ENCODE measurements at regions not wholly inside any gene's neighbourhood (a gene's known extent, or its start where the extent isn't known, plus 50 kb on each side); places are given as distances from the start of the nearest gene placed in this dataset.
"Not testable (repeated sequence)": the region's sequence is repeated elsewhere in the genome, so short reads cannot be mapped to it uniquely, and the experiment has no call there.

- no peak for DNase-seq (ENCODE audit: low read depth in 2 of 3, low spot score in 1 of 3)
Observed at GRCh38 chr14:83021323-83021722, 1487.7 kb upstream of the SEL1L start.

- DNase-seq (ENCODE audit: low read depth in 2 of 3, low spot score in 1 of 3): no peak
Observed at GRCh38 chr14:83023369-83023768, 1489.7 kb upstream of the SEL1L start.

- no peak for DNase-seq (ENCODE audit: low read depth in 2 of 3, low spot score in 1 of 3)
Observed at GRCh38 chr14:83041224-83041623, 1507.6 kb upstream of the SEL1L start.

- no peak for DNase-seq (ENCODE audit: low read depth in 2 of 3, low spot score in 1 of 3)
Observed at GRCh38 chr14:83042858-83043257, 1509.2 kb upstream of the SEL1L start.

- no peak for DNase-seq (ENCODE audit: low read depth in 2 of 3, low spot score in 1 of 3)
Observed at GRCh38 chr14:83044001-83044400, 1510.3 kb upstream of the SEL1L start.

- no peak for DNase-seq (ENCODE audit: low read depth in 2 of 3, low spot score in 1 of 3)
Observed at GRCh38 chr14:83047059-83047830, 1513.6 kb upstream of the SEL1L start.

GRCh38 chr14:83053022-83053710, 1519.5 kb upstream of the SEL1L start:
- no peak for DNase-seq (ENCODE audit: low read depth in 2 of 3, low spot score in 1 of 3)

GRCh38 chr14:83058068-83058467, 1524.4 kb upstream of the SEL1L start:
- no peak for DNase-seq (ENCODE audit: low read depth in 2 of 3, low spot score in 1 of 3)

- no peak for DNase-seq (ENCODE audit: low read depth in 2 of 3, low spot score in 1 of 3)
Observed at GRCh38 chr14:83071888-83072501, 1538.3 kb upstream of the SEL1L start.

GRCh38 chr14:83085136-83085535, 1551.5 kb upstream of the SEL1L start:
- no peak for DNase-seq (ENCODE audit: low read depth in 2 of 3, low spot score in 1 of 3)

GRCh38 chr14:83085725-83086124, 1552.1 kb upstream of the SEL1L start:
- no peak for DNase-seq (ENCODE audit: low read depth in 2 of 3, low spot score in 1 of 3)

- DNase-seq (ENCODE audit: low read depth in 2 of 3, low spot score in 1 of 3): not testable (repeated sequence)
Observed at GRCh38 chr14:83091991-83092956, 1558.6 kb upstream of the SEL1L start.

GRCh38 chr14:83096092-83096491, 1562.4 kb upstream of the SEL1L start:
- no peak for DNase-seq (ENCODE audit: low read depth in 2 of 3, low spot score in 1 of 3)

- DNase-seq (ENCODE audit: low read depth in 2 of 3, low spot score in 1 of 3): no peak
Observed at GRCh38 chr14:83101846-83102245, 1568.2 kb upstream of the SEL1L start.

- DNase-seq (ENCODE audit: low read depth in 2 of 3, low spot score in 1 of 3): no peak
Observed at GRCh38 chr14:83118029-83118428, 1584.4 kb upstream of the SEL1L start.

- no peak for DNase-seq (ENCODE audit: low read depth in 2 of 3, low spot score in 1 of 3)
Observed at GRCh38 chr14:83120187-83120586, 1586.5 kb upstream of the SEL1L start.

GRCh38 chr14:83126076-83126475, 1592.4 kb upstream of the SEL1L start:
- DNase-seq (ENCODE audit: low read depth in 2 of 3, low spot score in 1 of 3): no peak

- no peak for DNase-seq (ENCODE audit: low read depth in 2 of 3, low spot score in 1 of 3)
Observed at GRCh38 chr14:83128783-83129182, 1595.1 kb upstream of the SEL1L start.

- DNase-seq (ENCODE audit: low read depth in 2 of 3, low spot score in 1 of 3): no peak
Observed at GRCh38 chr14:83129496-83129895, 1595.8 kb upstream of the SEL1L start.

- no peak for DNase-seq (ENCODE audit: low read depth in 2 of 3, low spot score in 1 of 3)
Observed at GRCh38 chr14:83133981-83134645, 1600.5 kb upstream of the SEL1L start.

- no peak for DNase-seq (ENCODE audit: low read depth in 2 of 3, low spot score in 1 of 3)
Observed at GRCh38 chr14:83140756-83141155, 1607.1 kb upstream of the SEL1L start.
